ENCODE measurements at regions not wholly inside any gene's neighbourhood (a gene's known extent, or its start where the extent isn't known, plus 50 kb on each side); places are given as distances from the start of the nearest gene placed in this dataset.

- H3K9me2 ChIP-seq (ENCODE audit: insufficient read depth), result no peaks in the 10 kb centered on the region
- no peaks in the 10 kb centered on the region; a peak in 1 of 4 replicates for H3K9me3 ChIP-seq (ENCODE audit: control insufficient read depth in 1 of 2, insufficient read depth in 1 of 2, low read depth in 1 of 2, low read length in 2 of 2)
- no peaks in the 10 kb centered on the region for H3K79me2 ChIP-seq (ENCODE audit: insufficient read depth, low read length)
- H3K4me3 ChIP-seq (replicated peaks in 1 of 2; ENCODE audit: low read depth in 1 of 2, low read length in 2 of 2), result no peak overlapping the region
- no peak overlapping the region for H2AFZ ChIP-seq (ENCODE audit: low read depth, low read length, poor library complexity, severe bottlenecking)
- H3K9ac ChIP-seq (ENCODE audit: low read length), result no peak overlapping the region
- H3K4me2 ChIP-seq (ENCODE audit: low read length), result no peak overlapping the region
- no peak for TF ChIP-seq RAD21 (IDR thresholded peaks at IDR 0.05; ENCODE audit: low read depth)
- POLR2A ChIA-PET, result no interaction called here
- H3K27me3 ChIP-seq (ENCODE audit: insufficient read depth, low read length), result no peaks in the 10 kb centered on the region
- RAD21 ChIA-PET (ENCODE audit: low non-redundant PET in 1 of 2, low total read pairs in 2 of 2, uncharacterized antibody in 2 of 2, unreplicated experiment in 2 of 2), result no interaction called here
- H4K20me1 ChIP-seq (ENCODE audit: insufficient read depth), result no peaks in the 10 kb centered on the region; the same call in 1 of the 2 replicates
- H3K4me1 ChIP-seq (ENCODE audit: control insufficient read depth in 1 of 2, insufficient read depth in 2 of 2, low read length in 2 of 2), result no peaks in the 10 kb centered on the region
- no TSS peak for BruUV-seq (replicated peaks)
- ATAC-seq (no peak), DNase-seq (ENCODE audit: low read depth, low spot score) (no peak)
- no peak overlapping the region for H3K27ac ChIP-seq (ENCODE audit: low read depth, low read length)
- intact Hi-C loops (cut with micrococcal nuclease), result no loop called here
- CTCF ChIA-PET, result no interaction called here
- no peaks in the 10 kb centered on the region for H3K36me3 ChIP-seq (ENCODE audit: control insufficient read depth in 1 of 2, insufficient read depth in 2 of 2, low read length in 2 of 2)
These were observed 1200.6 kb upstream of the ACO1 start for GRCh38 chr9:31183866-31184265.

GRCh38 chr9:31185831-31186230, 1198.6 kb upstream of the ACO1 start:
- Histone ChIP-seq H3K27ac (ENCODE audit: low read depth, low read length) (no peak overlapping the region), H3K79me2 (ENCODE audit: insufficient read depth, low read length) (no peaks in the 10 kb centered on the region), H3K9ac (ENCODE audit: low read length) (no peak overlapping the region), H3K4me2 (ENCODE audit: low read length) (no peak overlapping the region), H3K36me3 (ENCODE audit: control insufficient read depth in 1 of 2, insufficient read depth in 2 of 2, low read length in 2 of 2) (no peaks in the 10 kb centered on the region), H3K9me2 (ENCODE audit: insufficient read depth) (no peaks in the 10 kb centered on the region), H3K4me3 (replicated peaks in 1 of 2; ENCODE audit: low read depth in 1 of 2, low read length in 2 of 2) (no peak overlapping the region), H3K27me3 (ENCODE audit: insufficient read depth, low read length) (no peaks in the 10 kb centered on the region), H2AFZ (ENCODE audit: low read depth, low read length, poor library complexity, severe bottlenecking) (no peak overlapping the region), H4K20me1 (ENCODE audit: insufficient read depth) (no peaks in the 10 kb centered on the region), H3K4me1 (ENCODE audit: control insufficient read depth in 1 of 2, insufficient read depth in 2 of 2, low read length in 2 of 2) (no peaks in the 10 kb centered on the region), H3K9me3 (ENCODE audit: control insufficient read depth in 1 of 2, insufficient read depth in 1 of 2, low read depth in 1 of 2, low read length in 2 of 2) (no peaks in the 10 kb centered on the region; a peak in 1 of 4 replicates)
- ATAC-seq (no peak), DNase-seq (ENCODE audit: low read depth, low spot score) (no peak)
- TF ChIP-seq ELF1 (IDR thresholded peaks at IDR 0.05; ENCODE audit: borderline replicate concordance, low read depth) (no peak), JUND (IDR thresholded peaks at IDR 0.05) (no peak), SRF (IDR thresholded peaks at IDR 0.05; ENCODE audit: low read depth) (no peak), POLR2A (IDR thresholded peaks at IDR 0.05; ENCODE audit: borderline replicate concordance, extremely low read depth, insufficient read depth, insufficient read length) (no peak)
- RAD21 ChIA-PET (ENCODE audit: low non-redundant PET in 1 of 2, low total read pairs in 2 of 2, uncharacterized antibody in 2 of 2, unreplicated experiment in 2 of 2), result no interaction called here
- intact Hi-C loops (cut with micrococcal nuclease), result no loop called here
- POLR2A ChIA-PET, result no interaction called here
- CTCF ChIA-PET, result no interaction called here
- no TSS peak for BruUV-seq (replicated peaks)

- Histone ChIP-seq H3K4me2 (ENCODE audit: low read length) (no peak overlapping the region), H3K27ac (ENCODE audit: low read depth, low read length) (no peak overlapping the region), H3K27me3 (ENCODE audit: insufficient read depth, low read length) (no peaks in the 10 kb centered on the region), H3K79me2 (ENCODE audit: insufficient read depth, low read length) (no peaks in the 10 kb centered on the region), H3K9ac (ENCODE audit: low read length) (no peak overlapping the region), H3K36me3 (ENCODE audit: control insufficient read depth in 1 of 2, insufficient read depth in 2 of 2, low read length in 2 of 2) (no peaks in the 10 kb centered on the region), H3K9me3 (ENCODE audit: control insufficient read depth in 1 of 2, insufficient read depth in 1 of 2, low read depth in 1 of 2, low read length in 2 of 2) (no peaks in the 10 kb centered on the region; a peak in 1 of 4 replicates), H3K4me1 (ENCODE audit: control insufficient read depth in 1 of 2, insufficient read depth in 2 of 2, low read length in 2 of 2) (no peaks in the 10 kb centered on the region), H2AFZ (ENCODE audit: low read depth, low read length, poor library complexity, severe bottlenecking) (no peak overlapping the region), H3K9me2 (ENCODE audit: insufficient read depth) (no peaks in the 10 kb centered on the region), H4K20me1 (ENCODE audit: insufficient read depth) (no peaks in the 10 kb centered on the region), H3K4me3 (replicated peaks in 1 of 2; ENCODE audit: low read depth in 1 of 2, low read length in 2 of 2) (no peak overlapping the region)
- CTCF ChIA-PET, result no interaction called here
- RAD21 ChIA-PET (ENCODE audit: low non-redundant PET in 1 of 2, low total read pairs in 2 of 2, uncharacterized antibody in 2 of 2, unreplicated experiment in 2 of 2), result no interaction called here
- no TSS peak for BruUV-seq (replicated peaks)
- POLR2A ChIA-PET, result no interaction called here
- ATAC-seq, result no peak
- DNase-seq (ENCODE audit: low read depth, low spot score), result no peak
- intact Hi-C loops (cut with micrococcal nuclease), result no loop called here
- no peak for TF ChIP-seq EZH2 (IDR thresholded peaks at IDR 0.05)
- no peak for TF ChIP-seq TCF7L2 (IDR thresholded peaks at IDR 0.05; ENCODE audit: borderline replicate concordance, extremely low read depth, insufficient read depth, insufficient read length)
- TF ChIP-seq ZFX (IDR thresholded peaks at IDR 0.05), result no peak
- TF ChIP-seq RAD21 (IDR thresholded peaks at IDR 0.05; ENCODE audit: low read depth), result no peak
- TF ChIP-seq ATF3 (IDR thresholded peaks at IDR 0.05), result no peak
- no peak for TF ChIP-seq CBX3 (IDR thresholded peaks at IDR 0.05; ENCODE audit: low read depth)
- TF ChIP-seq JUND (IDR thresholded peaks at IDR 0.05), result no peak
- TF ChIP-seq FOSL1 (IDR thresholded peaks at IDR 0.05; ENCODE audit: low read depth), result no peak
- TF ChIP-seq SP1 (IDR thresholded peaks at IDR 0.05; ENCODE audit: low read depth), result no peak
- TF ChIP-seq POLR2A (IDR thresholded peaks at IDR 0.05; ENCODE audit: borderline replicate concordance, extremely low read depth, insufficient read depth, insufficient read length), result no peak
- TF ChIP-seq ZBTB33 (IDR thresholded peaks at IDR 0.05; ENCODE audit: extremely low read depth, insufficient replicate concordance, low read length), result no peak
- no peak for TF ChIP-seq ZNF274 (IDR thresholded peaks at IDR 0.05; ENCODE audit: low read depth, low read length)
These were observed 1195.9 kb upstream of the ACO1 start for GRCh38 chr9:31188496-31188895.
